Activated T-cell treated with anti-CD3 and anti-CD28 coated beads for 4 hours (primary cell): ENCODE measurements at regions not wholly inside any gene's neighbourhood (a gene's known extent, or its start where the extent isn't known, plus 50 kb on each side); places are given as distances from the start of the nearest gene placed in this dataset.

Source experiments
- DNase-seq: peaks from one replicate; pipeline ENCODE4 v3.0.0-alpha.2; 2020

GRCh38 chr14:89022274-89022673, 197.8 kb downstream of the TTC8 start:
- DNase-seq = no peak

GRCh38 chr14:89024691-89025090, 200.2 kb downstream of the TTC8 start:
- no peak for DNase-seq

DNA sequence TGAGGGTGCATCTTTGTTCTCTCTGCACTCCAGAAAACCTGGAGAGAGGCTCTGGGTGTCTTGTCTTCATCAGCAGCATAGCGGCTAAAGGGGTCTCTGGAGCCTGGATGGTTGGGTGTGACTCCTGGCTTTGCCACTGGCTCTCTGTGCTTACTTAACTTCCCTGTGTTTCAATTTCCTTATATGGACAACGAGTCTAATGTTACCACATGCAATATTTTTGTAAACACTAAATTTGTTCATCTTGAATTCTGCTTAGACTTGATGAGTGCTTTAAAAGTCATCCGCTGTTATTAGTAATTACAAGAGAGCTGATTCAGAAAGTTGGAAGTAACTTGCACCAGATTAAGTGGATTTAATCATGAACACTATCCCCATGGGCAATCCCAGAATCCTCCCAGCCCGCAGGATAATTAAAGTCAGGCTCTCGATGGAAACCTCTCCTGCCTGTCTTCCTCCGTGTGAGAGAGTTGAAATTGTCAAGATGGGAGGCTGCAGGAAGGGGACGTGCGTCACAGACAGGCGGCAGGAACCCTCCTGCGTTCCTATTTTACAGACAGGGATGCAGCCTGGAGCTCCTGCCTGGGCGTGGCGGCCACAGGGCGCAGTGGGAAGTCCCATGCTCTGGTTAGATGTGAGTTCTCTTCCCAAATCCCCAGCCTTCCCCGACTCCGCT, 201.2 kb downstream of the TTC8 start:
- no peak for DNase-seq

- peak; percentile 29 for DNase-seq
Measured at GRCh38 chr14:89027097-89027740, 202.8 kb downstream of the TTC8 start.

GRCh38 chr14:89028462-89029134, 204.1 kb downstream of the TTC8 start:
- DNase-seq = no peak

GRCh38 chr14:89029961-89030694, 205.7 kb downstream of the TTC8 start:
- DNase-seq = no peak

- DNase-seq = no peak
Measured at GRCh38 chr14:89030921-89031320, 206.5 kb downstream of the TTC8 start.

DNA sequence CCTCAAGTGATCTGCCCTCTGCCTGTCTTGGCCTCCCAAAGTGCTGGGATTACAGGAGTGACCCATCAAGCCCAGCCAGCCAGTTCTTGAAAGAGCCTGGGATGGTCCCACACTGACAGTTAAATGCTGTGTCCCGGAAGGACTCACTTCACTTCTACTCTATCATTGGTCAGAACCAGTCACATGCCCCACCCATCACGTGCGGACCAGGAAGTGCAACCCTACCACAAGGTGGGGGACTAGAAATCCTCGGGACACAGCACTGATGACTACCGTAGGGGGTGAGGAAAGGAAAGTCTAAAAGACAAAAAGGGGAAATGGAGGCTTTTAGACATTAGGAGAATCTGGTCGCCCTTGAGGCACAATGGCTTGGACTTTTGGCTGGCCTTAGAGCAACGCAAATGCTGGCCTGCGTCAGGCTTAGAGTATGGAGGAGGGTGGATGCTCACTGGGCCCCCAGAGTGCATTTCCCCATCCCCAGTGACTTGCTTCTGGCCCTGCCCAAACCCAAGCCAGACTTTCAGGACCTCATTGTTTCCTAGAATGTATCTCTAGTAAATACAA, 207.7 kb downstream of the TTC8 start:
- DNase-seq = no peak

DNA sequence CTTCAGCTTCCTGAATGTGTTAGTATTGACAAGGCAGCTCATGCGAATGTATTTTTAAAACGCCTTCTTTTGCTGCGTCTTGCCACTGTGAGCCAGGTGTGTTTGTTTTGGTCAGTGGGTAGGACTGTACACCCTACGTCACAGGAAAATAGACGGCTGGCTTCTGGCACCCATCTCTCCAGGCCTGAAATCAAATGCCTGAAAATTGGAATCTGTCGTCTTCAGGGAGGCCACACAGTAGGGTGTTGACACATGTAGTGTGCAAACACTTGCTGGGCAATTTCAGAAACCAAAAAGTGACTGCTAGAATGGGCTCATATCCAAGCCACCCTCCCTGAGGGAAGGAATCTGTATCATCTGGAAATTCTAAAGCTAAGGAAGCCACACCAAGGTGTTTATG, 209.3 kb downstream of the TTC8 start:
- no peak for DNase-seq

- no peak for DNase-seq
Measured at GRCh38 chr14:89036371-89036770, 211.9 kb downstream of the TTC8 start.

DNA sequence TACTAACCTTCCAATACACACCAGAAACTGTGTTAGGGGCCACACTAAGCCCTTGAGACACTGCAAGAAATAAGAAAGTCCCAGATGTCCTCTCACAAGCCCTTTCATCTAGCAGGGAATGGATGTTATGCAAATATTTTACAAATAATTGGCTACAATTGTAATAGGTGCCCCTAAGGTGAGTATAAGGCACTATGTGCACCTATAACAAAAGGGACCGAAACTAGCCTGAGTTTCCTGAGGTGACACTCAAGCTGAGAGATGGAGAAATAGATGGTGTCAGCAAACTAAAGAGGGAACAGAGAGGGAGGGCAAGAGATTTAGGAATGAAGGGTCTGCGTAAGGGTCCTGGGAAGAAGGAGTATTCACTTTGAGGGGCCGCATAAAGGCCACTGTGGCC, 212.6 kb downstream of the TTC8 start:
- DNase-seq = no peak

- DNase-seq = no peak
Measured at GRCh38 chr14:89040080-89040459, 215.6 kb downstream of the TTC8 start.

DNA sequence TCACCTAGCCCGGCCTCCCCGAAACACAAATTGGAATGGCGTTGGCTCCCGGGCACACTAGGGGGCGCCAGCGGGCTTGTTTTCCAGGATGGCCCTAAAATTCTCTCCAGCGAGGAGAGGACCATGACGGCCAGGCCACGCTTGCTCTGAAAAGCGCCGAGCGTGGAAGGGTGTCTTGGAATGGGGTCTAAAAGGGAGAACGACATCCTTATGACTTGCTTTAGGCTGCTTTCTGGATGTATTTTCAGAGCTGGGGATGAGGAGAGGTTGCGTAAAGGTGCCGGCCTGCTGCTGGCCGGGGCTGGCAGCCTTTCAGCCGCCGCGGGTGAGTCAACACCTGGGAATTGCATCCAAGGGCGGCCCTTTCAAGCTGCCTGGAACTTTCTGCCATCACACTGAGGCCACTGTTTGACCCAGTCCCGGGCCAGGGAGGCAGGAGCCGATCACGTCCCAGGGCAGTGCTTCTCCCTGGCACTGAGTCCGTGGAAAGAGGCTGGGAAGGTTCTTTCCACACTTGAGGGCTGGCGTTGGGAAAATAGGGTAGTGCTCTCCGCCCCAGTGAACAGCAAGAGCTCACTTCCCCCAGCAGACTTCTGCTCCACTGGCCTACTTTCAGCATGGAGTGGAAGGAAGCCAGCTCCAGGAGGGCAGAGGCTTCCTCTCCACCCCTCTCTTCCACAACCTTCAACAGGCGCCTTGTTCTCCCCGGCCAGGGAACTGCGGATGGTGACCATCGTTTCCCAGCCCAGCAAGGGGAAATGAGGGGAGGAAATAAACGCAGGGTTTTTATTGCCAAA, 216.2 kb downstream of the TTC8 start:
- peak; percentile 73 for DNase-seq

DNA sequence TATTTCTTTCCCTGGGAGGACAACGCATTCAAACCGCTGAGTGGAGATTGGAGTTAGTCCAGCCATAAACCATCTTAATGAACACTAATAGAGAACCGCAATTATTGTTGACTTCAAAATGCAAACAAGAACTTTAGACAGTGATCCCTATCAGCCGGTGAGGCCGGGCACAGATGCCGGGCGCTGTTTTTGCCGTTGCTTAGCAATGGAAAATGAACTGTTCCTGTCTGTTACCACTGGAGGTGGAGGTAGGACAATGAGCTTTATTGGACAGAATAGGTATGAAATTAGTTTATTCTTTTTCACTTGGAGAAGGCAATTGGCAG, 216.8 kb downstream of the TTC8 start:
- no peak for DNase-seq

GRCh38 chr14:89042021-89042420, 217.6 kb downstream of the TTC8 start:
- no peak for DNase-seq

- no peak for DNase-seq
Measured at GRCh38 chr14:89053303-89053702, 228.9 kb downstream of the TTC8 start.

DNA sequence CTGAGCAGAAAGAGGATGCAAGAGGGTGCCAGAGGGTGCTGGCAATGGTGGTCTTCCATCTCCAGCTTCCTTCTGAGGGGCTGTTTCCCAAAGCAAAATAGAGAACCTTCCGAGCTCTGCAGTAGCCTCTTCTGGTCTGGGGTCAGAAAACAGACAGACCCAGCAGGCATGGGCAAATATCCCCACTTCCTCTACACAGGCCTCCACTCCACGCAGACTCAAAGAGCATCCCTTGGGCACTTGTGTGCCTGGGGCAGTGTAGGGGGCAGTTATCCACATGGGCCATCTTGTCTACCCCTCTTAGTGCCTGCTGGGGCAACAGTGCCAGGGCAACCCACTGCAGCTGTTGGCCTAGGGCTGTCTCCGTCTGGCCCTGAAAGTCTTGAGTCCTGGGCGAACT, 231.9 kb downstream of the TTC8 start:
- DNase-seq = no peak

- DNase-seq = no peak
Measured at GRCh38 chr14:89058697-89059096, 234.2 kb downstream of the TTC8 start.

- DNase-seq = no peak
Measured at GRCh38 chr14:89060191-89060590, 235.7 kb downstream of the TTC8 start.

DNA sequence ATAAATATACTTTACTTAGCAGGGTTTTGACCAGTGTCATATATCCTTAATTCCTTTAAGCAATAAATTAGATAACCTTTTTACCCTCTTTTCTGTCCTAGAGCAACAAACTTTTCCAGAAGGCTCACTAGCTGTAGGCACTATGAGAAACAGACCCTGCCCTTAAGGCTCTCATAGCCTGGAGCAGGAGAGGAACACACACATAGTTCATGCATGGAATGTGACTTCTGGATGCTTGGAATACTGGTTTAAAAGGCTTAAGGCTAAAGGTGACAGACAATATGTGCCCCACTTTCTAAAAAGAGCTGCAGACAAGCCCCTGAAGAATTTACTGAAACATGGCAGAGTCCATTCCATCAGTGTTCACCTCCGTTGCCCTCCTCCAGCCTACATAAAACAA, 237.2 kb downstream of the TTC8 start:
- no peak for DNase-seq

- no peak for DNase-seq
Measured at GRCh38 chr14:89065879-89066278, 241.4 kb downstream of the TTC8 start.

DNA sequence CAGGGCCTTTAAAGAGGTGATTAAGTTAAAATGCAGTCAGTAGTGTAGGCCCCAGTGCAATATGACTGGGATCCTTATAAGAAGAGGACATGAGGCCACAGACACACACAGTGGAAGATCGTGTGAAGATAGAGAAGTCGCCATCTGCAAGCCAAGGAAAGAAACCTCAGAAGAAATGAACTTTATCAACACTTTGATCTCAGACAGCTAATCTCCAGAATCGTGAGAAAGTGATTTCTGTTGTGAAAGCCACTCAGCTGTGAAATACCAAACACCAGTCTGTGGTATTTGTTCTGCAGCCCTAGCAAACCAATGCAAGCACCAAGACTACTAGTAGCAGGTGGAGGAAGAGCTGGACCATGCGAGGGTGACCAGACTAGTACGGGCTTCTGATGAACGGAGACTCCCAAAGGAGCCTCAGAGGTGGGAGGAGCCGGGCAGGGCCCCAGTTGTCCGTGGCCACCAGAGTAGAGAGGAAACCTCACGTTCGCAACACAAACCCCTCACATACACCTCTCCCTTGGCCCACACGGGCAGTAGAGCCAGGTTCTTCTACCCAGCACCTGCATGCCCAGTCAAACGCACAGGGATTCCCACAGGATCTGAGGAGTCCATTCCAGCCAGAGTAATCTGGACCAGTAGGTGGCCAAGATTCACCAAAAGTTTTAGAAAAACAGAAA, 243.0 kb downstream of the TTC8 start:
- no peak for DNase-seq
